ENCODE measurements at regions not wholly inside any gene's neighbourhood (a gene's known extent, or its start where the extent isn't known, plus 50 kb on each side); places are given as distances from the start of the nearest gene placed in this dataset.

- DNase-seq (ENCODE audit: low spot score) (no peak), ATAC-seq (ENCODE audit: insufficient number of reproducible peaks, low FRiP score, low read depth) (no peak)
- no peak for TF ChIP-seq CTCF (IDR thresholded peaks at IDR 0.05)
- Histone ChIP-seq H3K36me3 (peaks cover 63% of the 10 kb centered on the region), H3K9me3 (no peaks in the 10 kb centered on the region), H3K4me3 (no peak overlapping the region), H3K27me3 (replicated peaks; ENCODE audit: insufficient read depth) (no peaks in the 10 kb centered on the region), H3K27ac (no peak overlapping the region), H3K4me1 (ENCODE audit: control insufficient read depth in 1 of 2, low read depth in 2 of 2) (no peaks in the 10 kb centered on the region)
These were observed 76.3 kb upstream of the UMPS start for GRCh38 chr3:124653797-124654469.

- DNase-seq (ENCODE audit: low spot score) (no peak), ATAC-seq (ENCODE audit: insufficient number of reproducible peaks, low FRiP score, low read depth) (no peak)
- H3K36me3 ChIP-seq = peaks cover 62% of the 10 kb centered on the region
- H3K9me3 ChIP-seq = no peaks in the 10 kb centered on the region
- no peak for TF ChIP-seq CTCF (IDR thresholded peaks at IDR 0.05)
- H3K27me3 ChIP-seq (replicated peaks; ENCODE audit: insufficient read depth) = no peaks in the 10 kb centered on the region
- no peak overlapping the region for H3K27ac ChIP-seq
- H3K4me3 ChIP-seq = no peak overlapping the region
- H3K4me1 ChIP-seq (ENCODE audit: control insufficient read depth in 1 of 2, low read depth in 2 of 2) = no peaks in the 10 kb centered on the region
These were observed 75.8 kb upstream of the UMPS start for GRCh38 chr3:124654470-124654845.

- no peaks in the 10 kb centered on the region for H3K9me3 ChIP-seq
- no peaks in the 10 kb centered on the region for H3K27me3 ChIP-seq (replicated peaks; ENCODE audit: insufficient read depth)
- no peak for TF ChIP-seq CTCF (IDR thresholded peaks at IDR 0.05)
- no peak overlapping the region for H3K27ac ChIP-seq
- DNase-seq (ENCODE audit: low spot score) = no peak
- ATAC-seq (ENCODE audit: insufficient number of reproducible peaks, low FRiP score, low read depth) = no peak
- peaks cover 49% of the 10 kb centered on the region for H3K36me3 ChIP-seq
- H3K4me3 ChIP-seq = no peak overlapping the region
- peaks cover 0 to 16% of the 10 kb centered on the region in 2 donors for H3K4me1 ChIP-seq (ENCODE audit: control insufficient read depth in 1 of 2, low read depth in 2 of 2)
These were observed 73.7 kb upstream of the UMPS start for GRCh38 chr3:124656531-124656930.

- no peak for ATAC-seq (ENCODE audit: insufficient number of reproducible peaks, low FRiP score, low read depth)
- Histone ChIP-seq H3K27ac (no peak overlapping the region), H3K36me3 (peaks cover 49% of the 10 kb centered on the region), H3K4me1 (ENCODE audit: control insufficient read depth in 1 of 2, low read depth in 2 of 2) (peaks cover 0 to 16% of the 10 kb centered on the region in 2 donors), H3K4me3 (no peak overlapping the region), H3K27me3 (replicated peaks; ENCODE audit: insufficient read depth) (no peaks in the 10 kb centered on the region), H3K9me3 (no peaks in the 10 kb centered on the region)
- no peak for DNase-seq (ENCODE audit: low spot score)
- no peak for TF ChIP-seq CTCF (IDR thresholded peaks at IDR 0.05)
These were observed 73.1 kb upstream of the UMPS start for GRCh38 chr3:124657138-124657537.

GRCh38 chr3:124658270-124658669 lies 72.0 kb upstream of the UMPS start:
- Histone ChIP-seq H3K4me3 (no peak overlapping the region), H3K9me3 (no peaks in the 10 kb centered on the region), H3K27me3 (replicated peaks; ENCODE audit: insufficient read depth) (no peaks in the 10 kb centered on the region), H3K27ac (no peak overlapping the region), H3K36me3 (peaks cover 49% of the 10 kb centered on the region), H3K4me1 (ENCODE audit: control insufficient read depth in 1 of 2, low read depth in 2 of 2) (peaks cover 0 to 16% of the 10 kb centered on the region in 2 donors)
- no peak for ATAC-seq (ENCODE audit: insufficient number of reproducible peaks, low FRiP score, low read depth)
- DNase-seq (ENCODE audit: low spot score) = no peak
- TF ChIP-seq CTCF (IDR thresholded peaks at IDR 0.05) = no peak
